HUDEP-2 (cell line): ENCODE measurements at regions not wholly inside any gene's neighbourhood (a gene's known extent, or its start where the extent isn't known, plus 50 kb on each side); places are given as distances from the start of the nearest gene placed in this dataset.
"Not testable (repeated sequence)": the region's sequence is repeated elsewhere in the genome, so short reads cannot be mapped to it uniquely, and the experiment has no call there.

Experiments used
- DNase-seq, 76 experiments: peaks; one replicate each; lab custom pipeline; 2025; ENCODE audit not compliant: unreplicated experiment in 76 of 76; lab: John Stamatoyannopoulos, UW

- peak in 11 of 76 experiments; percentile 0 to 2 (median 1) for DNase-seq
Observed at GRCh38 chr12:38384816-38385378, 68.3 kb downstream of the ALG10B start.

- no peak for DNase-seq
Observed at GRCh38 chr12:38385486-38385885, 68.9 kb downstream of the ALG10B start.

- no peak for DNase-seq
Observed at GRCh38 chr12:38386205-38386985, 69.8 kb downstream of the ALG10B start.

- DNase-seq, result no peak
Observed at GRCh38 chr12:38389614-38390013, 73.0 kb downstream of the ALG10B start.

GRCh38 chr12:38391007-38391406 lies 74.4 kb downstream of the ALG10B start:
- no peak for DNase-seq

GRCh38 chr12:38392554-38393144 lies 76.1 kb downstream of the ALG10B start:
- no peak for DNase-seq

- no peak for DNase-seq
Observed at GRCh38 chr12:38399711-38400206, 83.2 kb downstream of the ALG10B start.

- no peak for DNase-seq
Observed at GRCh38 chr12:38402811-38403210, 86.2 kb downstream of the ALG10B start.

- DNase-seq, result no peak
Observed at GRCh38 chr12:38409511-38409910, 92.9 kb downstream of the ALG10B start.

- no peak for DNase-seq
Observed at GRCh38 chr12:38411426-38411825, 94.9 kb downstream of the ALG10B start.

- no peak for DNase-seq
Observed at GRCh38 chr12:38411946-38412345, 95.4 kb downstream of the ALG10B start.

GRCh38 chr12:38417101-38417500 lies 100.5 kb downstream of the ALG10B start:
- DNase-seq, result no peak

GRCh38 chr12:38424436-38424835 lies 107.9 kb downstream of the ALG10B start:
- no peak for DNase-seq

- no peak for DNase-seq
Observed at GRCh38 chr12:38427442-38427841, 110.9 kb downstream of the ALG10B start.

- DNase-seq, result no peak
Observed at GRCh38 chr12:38431921-38432320, 115.3 kb downstream of the ALG10B start.

GRCh38 chr12:38441871-38442281 lies 125.3 kb downstream of the ALG10B start:
- DNase-seq, result not testable (repeated sequence)

- DNase-seq, result no peak
Observed at GRCh38 chr12:38445040-38445439, 128.5 kb downstream of the ALG10B start.

GRCh38 chr12:38448991-38449390 lies 132.4 kb downstream of the ALG10B start:
- DNase-seq, result peak in 30 of 76 experiments; percentile 5 to 83 (median 30)

GRCh38 chr12:38456537-38457120 lies 140.1 kb downstream of the ALG10B start:
- DNase-seq, result peak in 2 of 76 experiments; percentile 2 to 4

- no peak for DNase-seq
Observed at GRCh38 chr12:38465020-38465419, 148.4 kb downstream of the ALG10B start.

GRCh38 chr12:38469715-38470114 lies 153.1 kb downstream of the ALG10B start:
- DNase-seq, result no peak
